CMK (cell line): ENCODE measurements at regions not wholly inside any gene's neighbourhood (a gene's known extent, or its start where the extent isn't known, plus 50 kb on each side); places are given as distances from the start of the nearest gene placed in this dataset.

Experiments used
- DNase-seq: peaks from one replicate; pipeline ENCODE4 v3.0.0-alpha.2; 2010; ENCODE audit warnings: low read depth

DNA sequence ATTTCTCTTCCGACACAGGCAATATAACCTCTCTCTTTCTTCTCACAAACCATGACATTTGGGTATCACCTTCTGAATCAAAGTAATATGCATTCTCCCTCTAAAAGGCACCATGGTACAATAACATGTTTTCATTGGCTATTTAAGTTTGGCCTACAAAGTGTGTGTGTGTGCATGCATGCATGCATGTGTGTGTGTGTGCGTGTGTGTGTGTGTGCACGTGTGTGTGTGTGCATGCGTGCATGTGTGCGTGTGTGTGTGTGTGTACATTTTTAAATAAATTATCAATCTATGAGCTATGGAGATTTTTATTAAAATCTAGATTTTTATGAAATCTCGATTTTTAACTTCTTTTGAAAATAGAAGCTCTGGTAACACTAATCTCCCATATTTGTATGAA is 745.3 kb upstream of the ZEB2 start:
- no peak for DNase-seq

DNA sequence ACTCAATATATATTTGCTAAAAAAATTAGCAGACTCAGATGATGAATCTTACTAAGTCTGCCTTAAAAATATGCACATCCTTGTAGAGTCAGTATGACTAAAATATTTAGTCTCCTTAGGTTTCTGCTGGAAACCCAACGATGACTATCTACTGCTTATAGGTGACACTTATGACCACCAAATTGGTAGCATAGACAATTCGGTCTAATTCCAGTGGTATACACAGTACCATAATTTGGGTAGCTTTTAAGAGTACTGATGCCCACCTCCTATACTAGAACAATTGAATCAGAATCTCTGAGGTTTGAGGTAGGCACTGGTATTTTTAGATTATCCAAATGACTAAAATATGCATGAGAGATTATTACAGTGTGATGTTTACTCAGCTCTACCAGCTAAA is 740.8 kb upstream of the ZEB2 start:
- no peak for DNase-seq

DNA sequence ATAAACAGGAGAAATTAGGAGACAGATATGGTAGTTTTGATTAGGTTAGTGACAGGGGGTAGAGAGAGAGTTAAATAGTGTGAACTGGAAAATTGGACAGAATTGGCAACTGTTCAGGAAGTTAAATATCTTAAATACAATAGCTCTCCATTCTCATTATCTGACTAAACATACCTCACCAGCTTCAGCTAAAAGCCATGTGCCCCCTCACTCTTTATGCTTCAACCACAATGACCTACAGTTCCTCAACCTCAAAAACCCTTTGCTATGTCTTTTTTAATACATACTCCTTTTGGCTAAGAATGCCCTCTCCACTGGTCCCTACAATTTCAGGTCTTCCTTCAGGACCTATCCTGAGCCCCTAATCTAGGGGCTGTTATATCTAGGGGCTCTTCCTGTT is 740.2 kb upstream of the ZEB2 start:
- no peak for DNase-seq

DNA sequence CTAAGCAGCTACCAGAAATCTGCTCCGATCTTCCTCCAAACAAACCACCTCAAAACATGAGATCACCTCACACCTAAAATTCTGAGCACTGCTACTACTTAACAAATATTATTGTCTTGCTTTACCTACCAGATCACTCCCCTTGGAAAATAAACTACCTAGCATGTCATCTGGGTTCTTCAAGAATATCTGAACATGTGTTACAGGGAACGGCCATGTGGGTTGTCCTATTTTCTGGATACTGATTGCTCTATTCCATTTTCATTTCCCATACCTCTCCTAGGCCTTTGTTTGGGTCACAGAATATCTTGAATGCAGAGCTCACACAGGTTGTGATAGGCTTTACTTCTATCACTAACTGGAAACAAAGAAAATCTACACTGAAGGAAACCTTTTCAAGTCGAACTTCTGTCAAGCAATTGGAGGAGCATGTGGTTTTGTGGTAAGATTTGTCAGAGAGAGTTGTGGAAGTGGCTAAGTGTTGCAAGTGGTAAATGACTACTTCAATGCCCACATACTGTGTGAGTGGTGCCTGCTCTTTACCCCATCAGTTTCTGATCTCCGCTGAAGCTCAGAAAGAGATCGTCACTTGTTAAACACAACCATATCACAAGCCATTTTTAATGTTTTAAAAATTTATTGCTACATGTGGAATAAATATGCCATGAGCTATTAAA is 739.1 kb upstream of the ZEB2 start:
- DNase-seq: no peak

DNA sequence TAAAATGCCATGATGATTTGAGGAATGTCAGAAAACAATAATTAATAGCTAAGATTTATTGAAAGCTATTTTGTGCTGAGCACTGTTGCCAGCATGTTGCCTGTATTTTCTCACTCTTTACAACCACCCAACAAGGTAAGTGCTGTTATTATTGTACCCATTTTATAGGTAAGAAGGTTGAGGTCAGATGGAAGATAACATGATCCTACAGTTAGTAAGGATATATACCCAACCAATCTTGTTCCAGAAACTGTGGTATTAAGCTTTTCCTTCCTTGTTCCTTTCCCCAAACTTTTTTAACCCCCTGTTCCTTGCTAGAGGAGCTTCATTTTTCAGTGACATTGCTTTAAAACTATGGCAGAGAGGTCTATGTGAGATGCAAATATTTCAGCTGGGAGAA is 738.0 kb upstream of the ZEB2 start:
- DNase-seq: no peak

DNA sequence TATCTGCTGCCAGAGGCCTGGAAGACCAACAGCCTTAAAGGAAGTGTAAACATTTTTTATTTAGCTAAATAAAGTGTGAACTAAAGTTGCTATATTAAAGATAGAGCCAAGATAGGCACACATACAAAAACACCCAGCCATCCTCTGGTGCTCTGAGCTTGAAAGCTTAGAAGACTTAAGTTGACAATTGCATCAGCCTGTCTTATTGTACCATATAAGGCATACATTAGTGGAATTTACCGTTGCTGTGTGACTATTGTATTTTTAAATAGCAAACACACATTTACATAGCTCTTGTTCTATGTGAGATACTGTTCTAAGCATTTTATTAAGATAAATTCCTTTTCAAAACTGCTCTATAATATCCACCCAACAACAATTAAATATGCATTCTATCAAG is 736.6 kb upstream of the ZEB2 start:
- no peak for DNase-seq

DNA sequence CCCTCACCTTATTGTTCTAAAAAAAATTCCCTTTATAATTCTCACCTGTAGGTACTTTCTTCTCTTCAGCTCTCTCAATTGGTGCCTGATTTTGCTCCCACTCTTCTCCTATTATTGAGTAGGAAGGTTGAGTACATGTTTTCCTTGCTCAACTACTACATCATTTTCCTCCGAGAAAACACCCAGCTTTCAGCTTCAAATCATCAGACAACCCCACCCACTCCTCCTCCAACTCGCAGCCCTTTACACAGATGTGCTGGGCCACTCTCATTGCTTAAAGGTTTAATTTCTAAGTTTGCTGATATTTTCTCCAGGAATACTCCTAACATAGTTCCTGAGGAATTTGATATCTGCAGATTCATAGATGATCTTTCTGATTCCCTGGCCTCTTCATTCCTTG is 734.4 kb upstream of the ZEB2 start:
- no peak for DNase-seq

DNA sequence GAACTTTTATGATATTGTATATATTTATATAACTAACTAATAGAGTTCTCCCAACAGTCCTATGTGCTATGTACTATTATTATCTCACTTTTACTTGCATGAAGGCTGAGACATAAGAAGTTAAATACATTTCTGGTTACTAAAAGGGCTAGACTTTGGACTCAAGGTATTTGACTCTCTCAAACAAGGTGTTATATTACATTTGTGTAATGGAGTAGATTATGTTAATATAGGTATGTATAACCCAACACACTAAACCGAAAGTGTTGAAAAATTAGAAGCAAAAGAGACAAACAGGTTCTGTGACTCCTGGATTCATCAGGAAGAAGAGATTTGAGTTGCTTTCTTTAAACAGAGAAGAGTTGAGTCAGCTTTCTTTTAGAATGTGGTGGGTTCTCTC is 733.6 kb upstream of the ZEB2 start:
- no peak for DNase-seq

DNA sequence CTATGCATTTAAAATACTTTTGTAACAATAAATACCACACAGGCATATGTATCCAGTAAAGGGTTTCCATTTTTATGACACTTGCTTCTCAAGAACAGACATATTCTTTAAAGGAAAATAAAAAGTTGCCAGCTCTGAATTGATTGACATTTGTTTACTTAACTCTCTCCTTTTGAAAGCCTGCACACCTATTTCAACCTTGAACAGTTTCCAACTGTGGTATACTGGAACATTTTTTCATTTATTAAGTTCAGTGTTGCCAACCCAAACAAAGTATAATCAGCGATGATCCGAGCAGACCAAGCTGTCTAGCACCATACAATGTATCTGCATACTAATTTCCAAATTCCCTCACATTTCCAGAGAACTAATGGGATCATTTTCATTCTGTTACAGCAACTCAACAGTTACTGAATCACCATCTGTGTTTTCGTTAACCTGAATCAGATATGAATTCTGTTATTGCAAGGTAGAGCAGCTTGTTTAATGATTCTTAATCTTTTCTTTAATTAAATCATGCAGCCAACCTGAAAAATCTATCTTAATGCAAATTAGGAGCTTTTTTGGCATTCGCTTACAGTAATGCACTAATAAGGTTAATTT is 725.5 kb upstream of the ZEB2 start:
- DNase-seq: no peak

DNA sequence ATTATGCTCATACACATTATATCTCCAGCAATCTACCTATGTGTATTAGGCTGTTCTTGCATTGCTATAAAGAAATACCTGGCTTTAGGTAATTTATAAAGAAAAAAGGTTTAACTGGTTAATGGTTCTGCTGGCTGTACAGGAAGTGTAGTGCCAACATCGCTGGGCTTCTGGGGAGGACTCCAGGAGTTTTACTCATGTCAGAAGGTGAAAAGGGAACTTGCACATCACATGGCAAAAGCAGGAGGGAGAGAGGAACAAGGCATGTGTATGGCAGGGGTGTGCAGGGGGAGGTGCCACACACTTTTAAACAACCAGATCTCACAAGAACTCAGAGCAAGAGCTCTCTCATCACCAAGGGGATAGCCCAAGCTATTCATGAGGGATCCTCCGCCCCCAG is 715.4 kb upstream of the ZEB2 start:
- no peak for DNase-seq

DNA sequence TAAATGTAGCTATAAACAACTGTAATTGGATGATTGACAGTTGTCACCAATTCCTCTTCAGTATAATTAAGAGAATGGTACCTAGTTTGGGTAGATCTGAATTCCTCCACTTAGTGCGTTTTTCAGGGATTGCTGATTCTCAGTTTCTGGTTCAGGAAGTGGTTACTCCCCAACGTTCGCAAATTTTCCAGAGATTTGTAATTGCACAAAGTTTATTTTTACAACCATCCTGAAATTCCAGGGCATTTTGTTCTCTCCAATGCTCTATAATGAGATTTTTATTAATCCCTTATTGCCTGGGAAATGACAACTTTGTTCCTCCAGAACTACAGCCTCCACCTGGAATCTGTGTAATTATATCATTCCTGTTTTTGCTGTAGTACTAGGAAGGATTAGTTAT is 710.6 kb upstream of the ZEB2 start:
- DNase-seq: no peak

DNA sequence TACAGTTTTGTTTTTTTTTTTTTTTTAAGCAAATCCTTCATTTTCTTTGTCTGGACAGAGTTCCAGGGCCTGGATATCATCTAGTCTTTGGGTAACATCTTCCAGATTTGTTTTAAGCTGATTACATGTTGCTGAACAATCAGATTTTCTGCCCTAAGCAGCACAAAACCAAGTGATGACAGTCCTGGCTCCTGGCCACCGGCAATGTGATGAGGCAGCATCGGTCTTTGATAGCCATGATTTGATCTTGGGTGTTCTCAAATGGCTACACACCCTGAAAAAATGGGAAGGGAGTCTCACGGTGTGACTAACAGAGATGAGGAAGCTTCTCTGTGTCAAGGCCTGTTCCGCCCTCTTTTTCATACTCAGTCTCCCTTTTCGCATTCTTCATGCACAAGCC is 708.6 kb upstream of the ZEB2 start:
- DNase-seq: no peak

DNA sequence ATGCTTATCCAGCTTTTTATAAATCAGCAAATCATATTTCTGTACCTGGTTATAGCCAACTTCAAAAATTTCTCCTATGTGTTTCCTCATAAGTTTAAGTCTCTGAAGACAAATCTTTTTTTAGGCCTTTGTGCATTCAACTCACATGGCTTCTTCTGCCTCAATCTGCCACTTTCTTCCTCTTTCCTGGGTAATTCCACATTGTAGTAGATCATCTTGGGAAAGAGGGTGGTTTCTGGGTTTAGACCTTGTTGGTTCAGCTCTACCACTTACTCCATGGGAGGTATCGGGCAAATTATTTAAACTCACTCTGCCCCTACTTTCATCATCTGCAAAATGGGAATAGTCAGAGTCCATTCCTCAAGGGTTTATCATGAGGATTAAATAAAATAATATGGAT is 707.0 kb upstream of the ZEB2 start:
- DNase-seq: no peak

DNA sequence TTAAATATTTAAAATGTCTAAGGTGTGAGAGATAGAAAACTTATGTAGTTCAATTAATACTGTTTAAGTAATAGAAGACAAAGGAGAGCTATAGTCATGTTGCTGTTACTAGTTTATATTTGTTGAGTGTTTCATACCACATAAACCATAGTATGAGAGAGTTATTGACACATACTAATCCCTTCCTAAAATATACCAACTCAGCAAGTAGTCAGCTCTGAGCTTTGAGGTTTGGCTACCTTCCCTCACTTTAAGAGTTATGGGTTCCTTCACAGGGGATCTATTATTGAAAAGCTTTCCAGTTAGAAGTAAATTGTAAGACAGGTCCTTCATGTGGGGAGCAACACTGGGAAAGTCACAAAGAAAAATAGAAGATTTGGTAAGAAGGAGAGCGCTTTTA is 701.6 kb upstream of the ZEB2 start:
- DNase-seq: no peak

DNA sequence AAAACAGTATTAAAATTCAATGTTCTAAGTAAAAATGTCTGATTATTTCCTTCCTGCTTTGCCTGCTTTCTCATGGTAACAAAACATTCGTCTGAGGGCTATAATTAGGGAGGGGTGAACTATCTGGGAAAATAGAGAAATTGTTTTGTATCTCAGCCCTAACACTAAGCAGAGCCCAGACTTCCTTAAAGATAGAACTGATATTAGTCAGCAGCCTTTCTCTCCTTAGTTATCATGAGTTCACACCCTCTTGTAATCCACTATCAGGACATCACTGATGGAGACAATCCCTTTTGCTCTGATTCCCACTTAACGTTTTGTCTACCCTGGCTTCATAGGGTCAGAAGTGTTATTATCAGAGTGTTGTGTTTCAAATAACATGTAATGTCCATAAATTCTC is 701.1 kb upstream of the ZEB2 start:
- peak; percentile 53 for DNase-seq

DNA sequence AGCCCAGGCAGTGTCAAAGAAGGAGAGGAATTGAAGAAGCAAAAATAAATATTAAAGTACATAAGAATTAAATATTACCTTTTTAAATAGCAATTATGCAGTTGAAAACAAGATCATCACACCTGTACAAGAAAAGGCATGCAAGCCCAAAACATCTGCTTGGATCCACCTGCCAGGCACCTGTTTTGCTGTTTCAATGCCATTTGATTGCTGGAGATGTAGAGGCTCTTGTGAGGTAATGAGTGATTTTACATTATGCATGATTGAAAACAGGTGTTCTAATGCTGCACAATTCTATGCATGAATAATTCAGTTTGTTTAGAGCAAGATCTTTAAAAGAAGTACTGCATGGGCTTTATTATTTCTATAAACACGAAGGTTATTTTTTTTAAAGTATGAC is 700.6 kb upstream of the ZEB2 start:
- no peak for DNase-seq

DNA sequence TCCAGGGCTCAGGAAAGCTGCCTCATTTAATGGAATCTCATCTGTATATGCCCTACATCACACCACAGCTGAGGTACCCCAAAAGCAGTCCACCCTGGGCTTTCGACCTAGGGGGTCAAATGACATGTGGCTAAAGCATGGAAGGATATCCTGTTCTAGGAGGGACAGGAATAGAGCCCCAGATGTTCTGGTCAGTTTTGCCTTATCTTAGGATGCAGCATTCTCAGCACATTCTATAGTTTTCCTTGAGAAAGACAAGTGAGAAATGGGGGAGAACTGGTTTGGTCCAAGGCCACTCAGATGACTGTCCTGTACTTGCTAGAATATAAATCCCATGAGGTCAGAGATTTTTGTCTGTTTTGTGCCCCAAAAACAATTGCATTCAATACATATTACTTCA is 688.0 kb upstream of the ZEB2 start:
- DNase-seq: peak; percentile 76

DNA sequence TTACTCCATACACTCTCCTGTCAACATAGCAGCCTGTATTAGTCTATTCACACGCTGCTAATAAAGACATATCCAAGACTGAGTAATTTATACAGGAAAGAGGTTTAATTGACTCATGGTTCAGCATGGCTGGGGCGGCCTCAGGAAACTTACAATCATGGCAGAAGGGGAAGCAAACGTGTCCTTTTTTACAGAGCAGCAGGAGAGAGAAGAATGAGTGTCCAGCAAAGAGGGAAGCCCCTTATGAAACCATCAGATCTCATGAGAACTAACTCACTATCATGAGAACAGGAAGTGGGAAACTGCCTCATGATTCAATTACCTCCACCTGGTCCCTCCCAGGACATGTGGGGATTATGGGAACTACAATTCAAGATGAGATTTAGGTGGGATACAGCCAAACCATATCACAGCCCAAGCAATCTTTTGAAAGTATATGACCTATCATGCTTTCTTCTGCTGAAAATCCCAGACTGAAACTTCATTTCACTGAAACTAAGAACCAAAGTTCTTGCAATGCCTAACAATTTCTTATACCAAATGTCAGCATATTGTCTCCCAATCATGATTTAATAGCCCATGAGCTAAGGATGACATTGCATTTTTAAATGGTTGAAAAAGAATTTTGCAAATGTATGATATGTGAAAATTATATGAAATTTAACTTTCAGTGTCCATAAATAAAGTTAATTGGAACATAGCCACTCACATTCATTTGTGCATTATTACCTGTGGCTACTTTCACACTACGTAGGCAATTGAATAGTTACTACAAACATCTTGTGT is 686.8 kb upstream of the ZEB2 start:
- no peak for DNase-seq

DNA sequence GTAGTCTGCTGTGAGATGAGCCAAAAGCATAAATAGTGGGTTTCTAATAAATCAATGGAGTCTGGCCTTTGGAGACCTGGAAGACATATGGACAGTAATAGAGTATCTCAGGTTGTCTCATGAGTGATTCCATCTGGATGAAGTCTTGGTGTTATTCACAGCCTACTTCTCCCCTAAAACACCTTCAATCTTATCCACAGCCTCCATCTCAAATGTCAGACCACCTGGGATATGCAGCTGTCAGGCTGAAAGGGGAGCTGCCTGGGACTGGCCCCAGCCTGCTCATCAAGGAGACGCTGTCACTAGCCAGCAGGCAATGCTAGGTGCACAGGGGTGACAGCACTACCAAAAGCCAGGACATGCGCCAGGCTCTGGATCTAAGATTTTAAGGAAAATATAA is 684.0 kb upstream of the ZEB2 start:
- no peak for DNase-seq

DNA sequence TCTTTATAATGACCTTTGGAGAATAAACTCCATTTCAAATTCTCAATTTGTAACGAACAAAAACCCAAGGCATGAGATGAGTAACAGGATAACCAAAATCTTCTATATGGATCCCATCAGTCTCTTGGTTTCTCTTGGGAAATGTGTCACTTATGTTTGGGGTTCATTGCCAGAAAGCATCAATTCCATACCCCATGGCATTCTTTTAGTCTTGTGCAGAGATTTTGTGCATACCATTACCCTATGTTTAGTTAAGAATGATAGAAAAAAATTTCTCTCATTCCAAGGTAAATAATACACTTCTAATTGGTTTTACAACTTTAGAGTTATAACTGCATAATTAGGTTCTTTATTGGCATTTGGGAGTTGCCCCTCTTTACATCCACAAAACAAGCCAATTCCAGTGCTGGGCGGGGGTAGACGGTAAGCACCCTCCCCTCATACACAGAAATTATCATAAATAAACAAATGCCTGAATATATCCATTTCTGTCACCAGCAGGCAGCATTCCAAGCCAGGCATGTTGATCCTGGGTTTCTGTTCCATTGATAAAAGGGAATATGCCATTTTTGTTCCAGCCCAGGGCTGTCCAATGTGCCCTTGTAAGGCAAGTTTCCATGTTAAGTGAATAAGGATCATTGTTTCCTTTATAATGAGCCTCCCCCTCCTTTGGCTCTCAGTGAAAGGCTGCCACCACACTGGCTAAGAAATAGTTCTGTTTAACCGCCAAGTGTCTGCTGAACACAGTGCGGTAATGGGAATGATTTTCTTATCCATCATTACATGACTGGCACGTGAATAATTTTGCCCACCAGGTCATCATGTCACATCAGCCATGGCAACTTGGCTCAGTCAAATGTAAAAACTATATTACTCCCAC is 680.1 kb upstream of the ZEB2 start:
- DNase-seq: no peak

DNA sequence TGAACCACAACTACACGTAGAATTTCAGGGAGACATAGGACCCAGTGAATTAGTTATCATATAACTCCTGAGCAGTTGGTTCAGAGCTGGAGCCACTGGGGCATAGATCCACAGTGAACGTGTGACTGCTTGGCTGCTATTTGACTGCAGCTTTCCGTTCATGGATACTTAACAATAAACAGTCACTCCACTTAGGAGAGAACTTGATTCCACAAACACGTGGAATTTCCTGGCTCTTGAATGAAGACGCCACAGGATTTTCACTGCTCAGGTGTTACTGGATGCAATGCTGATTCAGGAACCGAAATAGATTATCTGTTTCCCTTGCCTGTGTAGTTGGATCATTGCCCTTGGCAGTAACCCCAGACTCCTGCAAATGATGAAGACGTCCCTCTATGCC is 679.1 kb upstream of the ZEB2 start:
- no peak for DNase-seq

DNA sequence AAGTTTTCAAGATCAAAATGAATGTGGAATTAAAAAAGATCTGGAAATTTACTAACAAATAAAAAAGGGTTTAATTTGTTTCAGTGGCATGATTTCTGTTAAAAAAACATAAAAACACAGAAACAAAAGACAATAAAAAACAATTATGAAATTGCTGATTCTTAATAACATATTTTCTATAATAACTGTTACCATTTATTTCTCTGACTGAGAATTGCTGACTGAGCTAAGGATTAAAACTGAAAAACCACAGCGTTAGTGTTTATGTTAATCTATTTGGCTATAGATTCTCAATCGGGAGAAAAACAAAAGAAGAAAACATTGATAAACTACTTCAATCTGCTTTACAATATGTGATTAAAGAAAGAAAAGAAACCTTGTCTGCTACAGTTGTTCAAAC is 678.6 kb upstream of the ZEB2 start:
- DNase-seq: no peak

DNA sequence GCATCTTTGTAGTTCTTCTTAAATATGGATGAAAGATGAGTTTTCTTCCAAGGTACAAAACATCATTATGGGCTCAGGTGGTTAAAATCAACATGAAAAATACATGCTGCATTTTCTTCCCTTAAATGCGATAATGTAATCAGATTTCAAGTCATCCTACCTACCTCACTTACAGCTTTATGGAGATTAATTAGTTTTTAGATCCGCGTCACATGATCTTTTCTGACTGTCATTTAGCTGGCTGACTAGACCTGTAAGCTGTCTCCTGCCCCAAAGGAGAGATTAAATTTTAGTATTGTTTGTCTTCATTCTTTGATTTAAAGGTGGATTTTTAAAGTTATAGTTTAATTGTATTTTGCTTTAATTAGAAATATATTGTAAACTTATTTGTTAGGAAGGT is 678.0 kb upstream of the ZEB2 start:
- no peak for DNase-seq
